ENCODE measurements at regions not wholly inside any gene's neighbourhood (a gene's known extent, or its start where the extent isn't known, plus 50 kb on each side); places are given as distances from the start of the nearest gene placed in this dataset.

DNA sequence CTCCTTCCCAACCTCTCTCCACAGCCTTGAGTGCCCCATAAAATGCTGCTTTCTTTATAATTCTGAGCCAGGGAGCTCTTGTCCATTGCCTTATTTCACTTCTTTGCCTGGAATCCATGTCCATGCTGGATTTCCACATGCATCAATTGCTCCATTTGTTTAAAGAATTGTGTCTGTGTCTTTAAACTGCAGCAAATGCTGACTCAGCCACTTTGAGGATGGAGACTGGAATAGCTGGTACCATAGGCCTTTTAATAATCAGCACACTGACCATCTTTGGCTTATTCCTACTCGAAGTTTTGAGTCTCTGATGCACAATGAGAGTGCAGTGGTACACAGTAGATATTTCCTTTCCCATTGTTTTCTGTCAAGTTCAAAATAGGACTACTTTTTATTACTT, 318.8 kb downstream of the LRIG3 start:
- no peaks in the 10 kb centered on the region for H3K9me3 ChIP-seq (ENCODE audit: control insufficient read depth, insufficient read depth, low read depth, low read length)
- in situ Hi-C loops (cut with HindIII; ENCODE audit: low pct_unique_long_range_greater_than_20kb, low sequenced_read_pairs) (no loop called here), intact Hi-C loops (cut with micrococcal nuclease; ENCODE audit: unreplicated experiment) (no loop called here)
- BruUV-seq (replicated peaks): no TSS peak
- TF ChIP-seq SIN3A (IDR thresholded peaks at IDR 0.05; ENCODE audit: borderline replicate concordance, insufficient read depth, low read depth, low read length): no peak
- TF ChIP-seq, protein P1, sequence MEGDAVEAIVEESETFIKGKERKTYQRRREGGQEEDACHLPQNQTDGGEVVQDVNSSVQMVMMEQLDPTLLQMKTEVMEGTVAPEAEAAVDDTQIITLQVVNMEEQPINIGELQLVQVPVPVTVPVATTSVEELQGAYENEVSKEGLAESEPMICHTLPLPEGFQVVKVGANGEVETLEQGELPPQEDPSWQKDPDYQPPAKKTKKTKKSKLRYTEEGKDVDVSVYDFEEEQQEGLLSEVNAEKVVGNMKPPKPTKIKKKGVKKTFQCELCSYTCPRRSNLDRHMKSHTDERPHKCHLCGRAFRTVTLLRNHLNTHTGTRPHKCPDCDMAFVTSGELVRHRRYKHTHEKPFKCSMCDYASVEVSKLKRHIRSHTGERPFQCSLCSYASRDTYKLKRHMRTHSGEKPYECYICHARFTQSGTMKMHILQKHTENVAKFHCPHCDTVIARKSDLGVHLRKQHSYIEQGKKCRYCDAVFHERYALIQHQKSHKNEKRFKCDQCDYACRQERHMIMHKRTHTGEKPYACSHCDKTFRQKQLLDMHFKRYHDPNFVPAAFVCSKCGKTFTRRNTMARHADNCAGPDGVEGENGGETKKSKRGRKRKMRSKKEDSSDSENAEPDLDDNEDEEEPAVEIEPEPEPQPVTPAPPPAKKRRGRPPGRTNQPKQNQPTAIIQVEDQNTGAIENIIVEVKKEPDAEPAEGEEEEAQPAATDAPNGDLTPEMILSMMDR (IDR thresholded peaks at IDR 0.05): no peak
- TF ChIP-seq REST (IDR thresholded peaks at IDR 0.05; ENCODE audit: insufficient read depth in 1 of 2, low read depth in 2 of 2, low read length in 1 of 2): no peak
- no peak for TF ChIP-seq TCF7L2 (IDR thresholded peaks at IDR 0.05; ENCODE audit: low read depth, low read length)
- no peak for TF ChIP-seq POLR2AphosphoS5 (IDR thresholded peaks at IDR 0.05; ENCODE audit: low read depth, low read length)
- no peaks in the 10 kb centered on the region for H3K27me3 ChIP-seq (ENCODE audit: control insufficient read depth, insufficient read depth, low read length)
- ChIA-PET CTCF (no interaction called here), POLR2A (no interaction called here)
- H3K27ac ChIP-seq (ENCODE audit: low read length): no peak overlapping the region
- ATAC-seq: no peak
- no peaks in the 10 kb centered on the region for H3K36me3 ChIP-seq (ENCODE audit: control insufficient read depth, insufficient read depth, low read length)
- no peaks in the 10 kb centered on the region for H3K4me1 ChIP-seq (ENCODE audit: control insufficient read depth, insufficient read depth, low read length)
- DNase-seq (ENCODE audit: low read depth, low spot score): no peak
- no peak overlapping the region for H3K4me3 ChIP-seq (ENCODE audit: low read depth in 2 of 2, low read length in 2 of 2)

DNA sequence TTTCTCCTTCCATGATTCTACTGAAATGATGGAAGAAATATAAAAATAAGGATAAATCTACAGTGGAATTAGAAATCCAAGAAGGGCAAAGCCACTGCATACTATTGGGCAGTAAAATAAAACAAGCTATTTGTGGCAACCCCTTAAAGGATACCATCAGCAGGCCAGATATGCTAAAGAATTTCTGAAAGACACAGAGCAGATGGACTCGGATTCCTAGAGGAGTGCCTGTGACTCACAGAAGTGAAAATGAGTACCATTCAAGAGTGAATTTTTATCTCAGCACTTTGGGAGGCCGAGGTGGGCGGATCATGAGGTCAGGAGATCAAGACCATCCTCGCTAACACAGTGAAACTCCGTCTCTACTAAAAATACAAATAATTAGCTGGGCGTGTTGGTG, 318.1 kb downstream of the LRIG3 start:
- POLR2A ChIA-PET: no interaction called here
- Histone ChIP-seq H3K9me3 (ENCODE audit: control insufficient read depth, insufficient read depth, low read depth, low read length) (no peaks in the 10 kb centered on the region), H3K36me3 (ENCODE audit: control insufficient read depth, insufficient read depth, low read length) (no peaks in the 10 kb centered on the region), H3K27me3 (ENCODE audit: control insufficient read depth, insufficient read depth, low read length) (no peaks in the 10 kb centered on the region), H3K27ac (ENCODE audit: low read length) (no peak overlapping the region), H3K4me3 (ENCODE audit: low read depth in 2 of 2, low read length in 2 of 2) (no peak overlapping the region), H3K4me1 (ENCODE audit: control insufficient read depth, insufficient read depth, low read length) (no peaks in the 10 kb centered on the region)
- intact Hi-C loops (cut with micrococcal nuclease; ENCODE audit: unreplicated experiment) (no loop called here), in situ Hi-C loops (cut with HindIII; ENCODE audit: low pct_unique_long_range_greater_than_20kb, low sequenced_read_pairs) (no loop called here)
- ATAC-seq (no peak), DNase-seq (ENCODE audit: low read depth, low spot score) (no peak)
- no TSS peak for BruUV-seq (replicated peaks)
- CTCF ChIA-PET: no interaction called here
- TF ChIP-seq, protein P1 (IDR thresholded peaks at IDR 0.05): no peak
- TF ChIP-seq REST (IDR thresholded peaks at IDR 0.05; ENCODE audit: insufficient read depth in 1 of 2, low read depth in 2 of 2, low read length in 1 of 2): no peak
- TF ChIP-seq SIN3A (IDR thresholded peaks at IDR 0.05; ENCODE audit: borderline replicate concordance, insufficient read depth, low read depth, low read length): no peak
- no peak for TF ChIP-seq POLR2AphosphoS5 (IDR thresholded peaks at IDR 0.05; ENCODE audit: low read depth, low read length)
- TF ChIP-seq TCF7L2 (IDR thresholded peaks at IDR 0.05; ENCODE audit: low read depth, low read length): no peak

Data from Panc1 (cell line).